ENCODE measurements at regions not wholly inside any gene's neighbourhood (a gene's known extent, or its start where the extent isn't known, plus 50 kb on each side); places are given as distances from the start of the nearest gene placed in this dataset.

DNA sequence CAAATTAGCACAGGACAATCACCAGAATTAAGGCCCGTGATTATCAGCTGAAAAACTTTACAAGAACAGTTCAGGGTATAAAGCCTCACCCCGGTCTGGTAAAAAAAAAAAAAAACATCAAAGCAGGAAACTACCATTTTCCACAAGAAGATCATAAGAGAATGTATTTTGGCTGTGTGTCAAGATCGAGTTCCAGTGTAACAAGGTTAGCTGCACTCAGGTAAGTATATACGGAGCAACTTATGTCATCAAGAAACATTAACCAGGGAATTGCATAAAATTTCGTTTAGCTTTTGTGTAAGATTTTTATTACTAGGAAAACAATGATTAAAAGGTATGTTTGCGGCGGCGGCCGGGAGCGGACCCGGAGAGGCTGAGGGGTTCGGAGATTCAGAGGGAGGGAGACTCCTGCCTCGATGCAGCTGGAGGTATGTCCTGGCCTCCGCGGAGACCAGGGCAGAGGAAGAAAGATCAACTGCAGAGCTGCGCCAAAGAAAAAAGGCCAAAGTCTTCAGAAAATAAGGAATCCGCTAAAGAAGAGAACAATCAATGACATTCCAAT is 533.8 kb upstream of the CNTNAP2 start:
- TF ChIP-seq, protein P1, sequence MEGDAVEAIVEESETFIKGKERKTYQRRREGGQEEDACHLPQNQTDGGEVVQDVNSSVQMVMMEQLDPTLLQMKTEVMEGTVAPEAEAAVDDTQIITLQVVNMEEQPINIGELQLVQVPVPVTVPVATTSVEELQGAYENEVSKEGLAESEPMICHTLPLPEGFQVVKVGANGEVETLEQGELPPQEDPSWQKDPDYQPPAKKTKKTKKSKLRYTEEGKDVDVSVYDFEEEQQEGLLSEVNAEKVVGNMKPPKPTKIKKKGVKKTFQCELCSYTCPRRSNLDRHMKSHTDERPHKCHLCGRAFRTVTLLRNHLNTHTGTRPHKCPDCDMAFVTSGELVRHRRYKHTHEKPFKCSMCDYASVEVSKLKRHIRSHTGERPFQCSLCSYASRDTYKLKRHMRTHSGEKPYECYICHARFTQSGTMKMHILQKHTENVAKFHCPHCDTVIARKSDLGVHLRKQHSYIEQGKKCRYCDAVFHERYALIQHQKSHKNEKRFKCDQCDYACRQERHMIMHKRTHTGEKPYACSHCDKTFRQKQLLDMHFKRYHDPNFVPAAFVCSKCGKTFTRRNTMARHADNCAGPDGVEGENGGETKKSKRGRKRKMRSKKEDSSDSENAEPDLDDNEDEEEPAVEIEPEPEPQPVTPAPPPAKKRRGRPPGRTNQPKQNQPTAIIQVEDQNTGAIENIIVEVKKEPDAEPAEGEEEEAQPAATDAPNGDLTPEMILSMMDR (IDR thresholded peaks at IDR 0.05): no peak
- no peak for TF ChIP-seq POLR2A (IDR thresholded peaks at IDR 0.05)

All from Peyer's patch (tissue), 4 donors.